Calu3 (cell line): ENCODE measurements at regions not wholly inside any gene's neighbourhood (a gene's known extent, or its start where the extent isn't known, plus 50 kb on each side); places are given as distances from the start of the nearest gene placed in this dataset.

ENCODE experiments used
- BruUV-seq: library from RNA; stranded (reverse); fragments of 400-500 nt; replicated peaks from 2 replicates; lab custom pipeline; 2021; lab: Mats Ljungman, UMichigan
- CTCF ChIA-PET: fragments of 300-600 bp; sonication (Branson Sonifier 250); formaldehyde crosslinking; loops from one replicate; lab custom pipeline; 2022; ENCODE audit warnings: antibody characterized with exemption; lab: Charles Lee
- DNase-seq: peaks from one replicate; pipeline ENCODE4 v3.0.0; 2022
- H3K27ac Mint-ChIP-seq: one replicate; pipeline ENCODE4 v1.8.0; 2022; ENCODE audit warnings: mixed read lengths; ENCODE audit not compliant: unreplicated experiment
- H3K27me3 Mint-ChIP-seq: one replicate; pipeline ENCODE4 v1.8.0; 2022; ENCODE audit warnings: mixed read lengths; ENCODE audit not compliant: unreplicated experiment
- H3K36me3 Mint-ChIP-seq: one replicate; pipeline ENCODE4 v1.8.0; 2022; ENCODE audit warnings: mild to moderate bottlenecking, moderate library complexity, mixed read lengths; ENCODE audit not compliant: insufficient read depth, unreplicated experiment
- H3K4me1 Mint-ChIP-seq: one replicate; pipeline ENCODE4 v1.8.0; 2022; ENCODE audit warnings: mild to moderate bottlenecking, low read depth, mixed read lengths; ENCODE audit not compliant: unreplicated experiment
- H3K4me3 Mint-ChIP-seq: one replicate; pipeline ENCODE4 v1.8.0; 2022; ENCODE audit warnings: mild to moderate bottlenecking, low read depth, moderate library complexity, mixed read lengths; ENCODE audit not compliant: unreplicated experiment
- H3K9me3 Mint-ChIP-seq: one replicate; pipeline ENCODE4 v1.8.0; 2022; ENCODE audit warnings: low read depth, mixed read lengths; ENCODE audit not compliant: unreplicated experiment
- intact Hi-C: fragments of 100-400 bp; cut with micrococcal nuclease; formaldehyde crosslinking; loops from one replicate; pipeline ENCODE4 v1.10.0; 2022; ENCODE audit not compliant: unreplicated experiment
- TF ChIP-seq, protein P1 (sequence below): fragments of 200-600 bp; IDR thresholded peaks from one replicate; pipeline ENCODE4 v1.8.0; 2022; ENCODE audit warnings: antibody characterized with exemption; ENCODE audit not compliant: unreplicated experiment

DNA sequence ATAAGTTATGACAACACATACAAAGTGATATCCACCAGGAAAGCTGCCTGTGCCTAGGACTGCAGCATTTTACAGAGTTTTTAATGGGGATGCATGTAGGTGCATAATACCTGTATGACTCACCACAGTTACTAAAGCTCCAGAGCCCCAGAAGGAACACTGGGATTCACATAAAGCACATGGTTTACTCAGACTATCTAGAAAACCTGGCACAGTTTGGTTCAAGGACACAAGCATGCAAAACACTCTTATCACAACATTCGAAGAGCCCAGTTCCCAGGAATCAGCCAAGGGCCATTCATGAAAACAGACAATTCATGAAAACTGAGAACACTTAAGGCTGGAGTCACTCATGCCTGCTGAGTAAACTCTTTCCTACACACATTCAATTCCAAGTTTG lies 261.0 kb downstream of the PYDC2 start:
- no peaks in the 10 kb centered on the region for H3K9me3 Mint-ChIP-seq
- intact Hi-C loops: no loop called here
- no peaks in the 10 kb centered on the region for H3K4me1 Mint-ChIP-seq
- no peak overlapping the region for H3K4me3 Mint-ChIP-seq
- no peak overlapping the region for H3K27ac Mint-ChIP-seq
- no TSS peak for BruUV-seq
- no peaks in the 10 kb centered on the region for H3K27me3 Mint-ChIP-seq
- no peaks in the 10 kb centered on the region for H3K36me3 Mint-ChIP-seq
- CTCF ChIA-PET: no interaction called here
- TF ChIP-seq, protein P1, sequence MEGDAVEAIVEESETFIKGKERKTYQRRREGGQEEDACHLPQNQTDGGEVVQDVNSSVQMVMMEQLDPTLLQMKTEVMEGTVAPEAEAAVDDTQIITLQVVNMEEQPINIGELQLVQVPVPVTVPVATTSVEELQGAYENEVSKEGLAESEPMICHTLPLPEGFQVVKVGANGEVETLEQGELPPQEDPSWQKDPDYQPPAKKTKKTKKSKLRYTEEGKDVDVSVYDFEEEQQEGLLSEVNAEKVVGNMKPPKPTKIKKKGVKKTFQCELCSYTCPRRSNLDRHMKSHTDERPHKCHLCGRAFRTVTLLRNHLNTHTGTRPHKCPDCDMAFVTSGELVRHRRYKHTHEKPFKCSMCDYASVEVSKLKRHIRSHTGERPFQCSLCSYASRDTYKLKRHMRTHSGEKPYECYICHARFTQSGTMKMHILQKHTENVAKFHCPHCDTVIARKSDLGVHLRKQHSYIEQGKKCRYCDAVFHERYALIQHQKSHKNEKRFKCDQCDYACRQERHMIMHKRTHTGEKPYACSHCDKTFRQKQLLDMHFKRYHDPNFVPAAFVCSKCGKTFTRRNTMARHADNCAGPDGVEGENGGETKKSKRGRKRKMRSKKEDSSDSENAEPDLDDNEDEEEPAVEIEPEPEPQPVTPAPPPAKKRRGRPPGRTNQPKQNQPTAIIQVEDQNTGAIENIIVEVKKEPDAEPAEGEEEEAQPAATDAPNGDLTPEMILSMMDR: no peak
- no peak for DNase-seq

DNA sequence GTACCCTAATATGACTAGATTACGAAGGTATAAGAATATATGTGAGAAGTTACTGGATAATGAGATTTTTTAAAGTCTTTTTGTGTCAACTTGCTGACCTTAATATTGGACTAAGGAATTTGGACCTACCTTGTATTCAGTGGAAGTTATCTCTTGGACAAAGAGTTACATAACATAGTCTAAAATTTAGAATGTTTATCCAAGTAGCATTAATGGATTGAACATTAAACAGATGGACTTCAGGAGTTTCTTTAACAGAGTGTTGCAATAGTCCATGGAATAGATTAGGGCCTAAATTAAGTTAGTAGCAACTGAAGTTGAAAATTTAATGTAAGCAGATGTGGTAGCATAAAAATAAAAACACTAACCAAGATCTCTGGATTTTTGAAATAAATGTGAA lies 266.4 kb downstream of the PYDC2 start:
- no peak overlapping the region for H3K4me3 Mint-ChIP-seq
- H3K4me1 Mint-ChIP-seq: no peaks in the 10 kb centered on the region
- CTCF ChIA-PET: no interaction called here
- H3K36me3 Mint-ChIP-seq: no peaks in the 10 kb centered on the region
- no peak for DNase-seq
- H3K27ac Mint-ChIP-seq: no peak overlapping the region
- no peaks in the 10 kb centered on the region for H3K9me3 Mint-ChIP-seq
- BruUV-seq: no TSS peak
- TF ChIP-seq, protein P1: no peak
- intact Hi-C loops: no loop called here
- H3K27me3 Mint-ChIP-seq: no peaks in the 10 kb centered on the region

DNA sequence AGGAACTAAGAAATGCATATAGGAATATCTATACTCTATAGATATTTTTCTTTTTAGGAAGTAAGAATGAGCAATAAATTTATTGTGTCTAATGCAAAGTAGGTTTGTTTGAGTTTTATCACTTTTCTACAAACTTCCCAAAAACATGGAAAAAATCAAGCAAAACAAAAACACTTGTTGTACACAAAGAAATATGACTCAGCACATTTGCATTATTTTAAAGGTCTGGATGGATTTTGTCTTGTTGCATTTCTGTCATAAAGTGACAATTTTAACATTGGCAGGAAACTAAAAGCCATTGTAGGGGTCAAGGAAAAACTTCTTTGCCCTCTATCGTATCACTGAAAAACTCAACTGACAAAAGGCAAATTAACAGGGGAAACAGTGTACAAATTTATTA lies 267.2 kb downstream of the PYDC2 start:
- intact Hi-C loops: no loop called here
- DNase-seq: no peak
- CTCF ChIA-PET: no interaction called here
- Mint-ChIP-seq H3K36me3 (no peaks in the 10 kb centered on the region), H3K4me1 (no peaks in the 10 kb centered on the region), H3K27ac (no peak overlapping the region), H3K9me3 (peaks cover 3% of the 10 kb centered on the region), H3K27me3 (no peaks in the 10 kb centered on the region), H3K4me3 (no peak overlapping the region)
- no TSS peak for BruUV-seq
- TF ChIP-seq, protein P1: no peak

DNA sequence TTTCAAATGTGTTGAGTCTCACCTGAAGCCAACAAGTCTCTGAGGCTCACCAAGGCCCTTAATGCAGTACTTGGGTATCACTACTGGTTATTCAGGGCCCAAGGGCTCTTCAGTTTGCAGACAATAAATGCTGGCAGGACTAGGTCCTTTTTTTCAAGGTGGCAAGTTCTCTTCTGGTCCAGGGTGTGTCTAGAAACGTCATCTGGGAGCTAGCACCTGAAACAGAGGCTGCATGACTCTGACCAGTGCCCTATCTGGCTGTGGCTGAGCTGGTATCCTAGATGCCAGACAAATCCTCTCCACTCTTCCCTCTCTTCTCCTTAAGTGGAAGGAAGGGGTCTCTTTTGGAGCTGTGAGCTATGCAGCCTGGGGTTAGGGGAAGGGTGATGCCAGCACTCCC lies 276.8 kb downstream of the PYDC2 start:
- TF ChIP-seq, protein P1: no peak
- CTCF ChIA-PET: no interaction called here
- Mint-ChIP-seq H3K36me3 (no peaks in the 10 kb centered on the region), H3K4me3 (no peak overlapping the region), H3K4me1 (peaks cover 23% of the 10 kb centered on the region), H3K27me3 (no peaks in the 10 kb centered on the region), H3K9me3 (peaks cover 7% of the 10 kb centered on the region), H3K27ac (no peak overlapping the region)
- no peak for DNase-seq
- BruUV-seq: no TSS peak
- intact Hi-C loops: no loop called here
